Right lobe of liver (tissue), 6 donors: ENCODE measurements at regions not wholly inside any gene's neighbourhood (a gene's known extent, or its start where the extent isn't known, plus 50 kb on each side); places are given as distances from the start of the nearest gene placed in this dataset.

ENCODE experiments used
- ATAC-seq, 4 donors: fragments of 200-7000 bp; cut with Tn5 transposase; one replicate each; pipeline ENCODE4 v1.9.1; 2020; ENCODE audit warnings: mild to moderate bottlenecking in 4 of 4, moderate library complexity in 4 of 4
- DNase-seq, 3 donors: peaks; one replicate each; pipeline ENCODE4 v3.0.0-alpha.2; 2020
- H3K27ac ChIP-seq, 3 donors: fragments of 200-600 bp; one replicate each; pipeline ENCODE4 v1.8.0; 2022
- H3K27me3 ChIP-seq, 2 donors: fragments of 200-600 bp; one replicate each; pipeline ENCODE4 v1.8.0; 2022
- H3K36me3 ChIP-seq, 4 donors: fragments of 200-600 bp; sonication (generic) in 1 of 4; one replicate each; pipeline versions ENCODE4 v1.5.1 to v1.8.0; 2017 to 2022; ENCODE audit warnings: control low read depth in 1 of 4
- H3K4me1 ChIP-seq, 4 donors: fragments of 200-600 bp; sonication (generic) in 1 of 4; one replicate each; pipeline versions ENCODE4 v1.5.1 to v1.8.0; 2017 to 2022; ENCODE audit warnings: control low read depth in 1 of 4
- H3K4me3 ChIP-seq, 3 donors: fragments of 200-600 bp; one replicate each; pipeline ENCODE4 v1.8.0; 2022
- H3K9me3 ChIP-seq, 4 donors: fragments of 200-600 bp; sonication (generic) in 1 of 4; one replicate each; pipeline versions ENCODE4 v1.5.1 to v1.8.0; 2017 to 2022; ENCODE audit warnings: control low read depth in 1 of 4
- POLR2A ChIP-seq: fragments of 450-650 bp; IDR thresholded peaks from one replicate; pipeline ENCODE4 v1.6.1; 2017; ENCODE audit warnings: antibody characterized with exemption, mild to moderate bottlenecking
- WGBS: methylation state at CpG from one replicate; pipeline ENCODE4 v1.1.6; 2018; ENCODE audit warnings: low coverage, low lambda C conversion rate; ENCODE audit not compliant: insufficient coverage; ENCODE audit errors: missing lambda C conversion rate; 5-methylcytosine and 5-hydroxymethylcytosine counted together
- intact Hi-C, 2 donors: fragments of 100-400 bp; cut with DNase I; formaldehyde crosslinking; loops; one replicate each; pipeline versions ENCODE4 v1.11.2 to v1.14.1; 2022
- TF ChIP-seq, protein P1 (sequence below), 4 donors: fragments of 200-600 bp in 3 of 4; fragments of 450-650 bp in 1 of 4; IDR thresholded peaks; one replicate each; pipeline versions ENCODE4 v1.5.1 to v1.8.0; 2016 to 2022; ENCODE audit warnings: antibody characterized with exemption in 4 of 4, mild to moderate bottlenecking in 2 of 4
- donor health status: DM: no; HTN: yes; CAD: no.
- donor health status: DM: no; HTN: no; CAD: no.
- donor health status: DM: no; HTN: no; CAD: no.
- donor health status: DM: no; HTN: yes; CAD: no.
- donor health status: DM: no; HTN: yes; CAD: no.

DNA sequence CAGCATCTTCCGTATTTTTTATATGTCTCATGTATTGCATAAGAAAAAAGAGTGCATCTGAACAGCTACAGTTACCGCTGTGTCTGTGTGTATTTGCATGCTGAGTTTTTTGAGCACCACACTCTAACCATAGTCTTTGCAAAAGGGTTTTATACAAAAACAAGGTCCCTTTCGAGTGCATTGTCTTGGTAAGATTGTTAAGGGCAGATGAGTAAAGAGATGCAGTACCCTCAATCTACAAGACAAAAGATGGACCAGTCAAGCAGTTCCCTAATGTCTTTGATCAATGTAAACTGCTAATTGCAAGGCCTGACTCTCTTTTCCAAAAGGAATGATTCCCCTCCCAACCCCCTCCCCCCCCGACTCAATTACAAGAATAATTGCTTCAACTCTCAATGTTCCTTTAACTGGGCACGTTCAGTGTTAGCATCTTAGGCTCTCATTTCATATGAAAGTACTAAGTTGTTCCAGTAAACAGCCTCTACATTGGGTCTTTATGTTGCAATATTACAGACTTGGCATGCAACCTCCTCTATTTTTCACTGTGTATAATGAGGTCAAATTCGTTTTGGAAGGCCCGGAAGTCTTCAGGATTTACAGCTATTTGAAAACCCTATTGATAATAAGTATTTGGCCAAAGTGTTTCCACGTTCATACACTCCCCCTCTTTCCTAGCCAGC is 471.4 kb upstream of the RBFOX1 start:
- 24% methylated on average over 8 of the region's 8 CpGs for WGBS
- ATAC-seq, result no peak
- no peaks in the 10 kb centered on the region for H3K4me1 ChIP-seq
- no peaks in the 10 kb centered on the region for H3K9me3 ChIP-seq
- no peak for DNase-seq
- intact Hi-C loops, result no loop called here
- H3K27me3 ChIP-seq, result no peaks in the 10 kb centered on the region
- TF ChIP-seq, protein P1, sequence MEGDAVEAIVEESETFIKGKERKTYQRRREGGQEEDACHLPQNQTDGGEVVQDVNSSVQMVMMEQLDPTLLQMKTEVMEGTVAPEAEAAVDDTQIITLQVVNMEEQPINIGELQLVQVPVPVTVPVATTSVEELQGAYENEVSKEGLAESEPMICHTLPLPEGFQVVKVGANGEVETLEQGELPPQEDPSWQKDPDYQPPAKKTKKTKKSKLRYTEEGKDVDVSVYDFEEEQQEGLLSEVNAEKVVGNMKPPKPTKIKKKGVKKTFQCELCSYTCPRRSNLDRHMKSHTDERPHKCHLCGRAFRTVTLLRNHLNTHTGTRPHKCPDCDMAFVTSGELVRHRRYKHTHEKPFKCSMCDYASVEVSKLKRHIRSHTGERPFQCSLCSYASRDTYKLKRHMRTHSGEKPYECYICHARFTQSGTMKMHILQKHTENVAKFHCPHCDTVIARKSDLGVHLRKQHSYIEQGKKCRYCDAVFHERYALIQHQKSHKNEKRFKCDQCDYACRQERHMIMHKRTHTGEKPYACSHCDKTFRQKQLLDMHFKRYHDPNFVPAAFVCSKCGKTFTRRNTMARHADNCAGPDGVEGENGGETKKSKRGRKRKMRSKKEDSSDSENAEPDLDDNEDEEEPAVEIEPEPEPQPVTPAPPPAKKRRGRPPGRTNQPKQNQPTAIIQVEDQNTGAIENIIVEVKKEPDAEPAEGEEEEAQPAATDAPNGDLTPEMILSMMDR (IDR thresholded peaks at IDR 0.05), result no peak
- no peak for TF ChIP-seq POLR2A
- H3K4me3 ChIP-seq, result no peak overlapping the region
- H3K27ac ChIP-seq, result no peak overlapping the region
- no peaks in the 10 kb centered on the region for H3K36me3 ChIP-seq

DNA sequence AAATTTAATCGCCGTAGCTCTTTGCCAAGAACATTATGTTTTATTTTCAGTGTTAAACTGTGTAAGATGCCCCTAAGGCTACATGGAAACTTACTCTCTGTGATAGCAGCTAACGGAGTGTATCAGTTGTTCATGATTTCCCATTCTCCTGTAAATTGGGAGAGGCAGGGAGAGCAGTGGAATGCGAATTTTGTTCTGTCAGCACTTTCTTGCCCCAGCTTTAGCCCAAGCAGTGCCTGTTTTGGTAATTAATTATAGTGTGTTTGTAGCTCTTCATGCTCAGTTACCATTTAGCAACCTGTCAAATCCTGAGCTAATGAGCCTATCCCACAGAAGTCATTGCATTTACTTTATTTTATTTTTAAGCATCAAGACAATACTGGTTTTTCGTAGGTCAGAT is 475.1 kb upstream of the RBFOX1 start:
- ATAC-seq (no peak), DNase-seq (no peak)
- Histone ChIP-seq H3K9me3 (no peaks in the 10 kb centered on the region), H3K4me3 (no peak overlapping the region), H3K36me3 (no peaks in the 10 kb centered on the region), H3K4me1 (no peaks in the 10 kb centered on the region), H3K27me3 (no peaks in the 10 kb centered on the region), H3K27ac (no peak overlapping the region)
- TF ChIP-seq, protein P1 (IDR thresholded peaks at IDR 0.05), result no peak
- TF ChIP-seq POLR2A, result no peak
- intact Hi-C loops, result no loop called here
- WGBS, result 42% methylated on average over 5 of the region's 5 CpGs

DNA sequence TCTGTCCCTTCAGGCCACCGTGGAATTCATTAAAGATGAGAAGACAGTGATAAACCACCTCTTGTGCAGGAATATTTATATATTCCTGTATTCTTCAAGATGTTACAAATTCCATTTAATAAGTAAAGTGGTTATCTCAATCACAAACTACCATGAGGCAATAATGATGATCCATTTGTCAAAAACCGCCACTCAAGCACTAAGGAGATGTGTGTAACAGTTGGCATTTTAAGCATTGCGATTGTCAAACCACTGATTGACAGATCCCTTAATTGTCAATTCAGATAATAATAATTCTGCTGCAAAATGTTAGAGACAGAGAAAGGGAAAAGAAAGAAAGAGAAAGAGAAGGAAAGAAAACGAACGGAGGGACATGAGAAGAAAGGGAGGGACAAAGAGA is 476.1 kb upstream of the RBFOX1 start:
- intact Hi-C loops, result no loop called here
- WGBS, result 48% methylated on average over 5 of the region's 5 CpGs
- no peak for ATAC-seq

DNA sequence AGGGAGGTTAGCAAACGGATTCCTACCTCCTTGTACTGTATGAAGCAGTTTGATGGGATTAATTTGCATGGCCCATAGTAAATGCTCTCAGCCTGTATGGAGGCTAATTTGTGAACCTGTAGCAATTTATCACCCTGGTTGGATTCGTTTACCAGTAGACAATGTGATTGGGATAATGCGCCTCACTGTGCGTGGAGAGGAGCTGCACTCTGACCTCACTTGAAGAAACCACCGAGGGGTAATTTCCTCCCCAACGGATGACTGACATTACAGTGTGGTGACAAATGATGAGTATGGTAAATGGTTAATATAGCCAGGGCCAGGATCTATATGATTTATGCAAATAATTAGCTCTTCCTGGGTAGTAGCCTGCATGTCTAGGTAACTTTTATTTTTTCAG is 479.1 kb upstream of the RBFOX1 start:
- ATAC-seq (no peak), DNase-seq (no peak)
- Histone ChIP-seq H3K9me3 (no peaks in the 10 kb centered on the region), H3K4me3 (no peak overlapping the region), H3K36me3 (no peaks in the 10 kb centered on the region), H3K4me1 (no peaks in the 10 kb centered on the region), H3K27me3 (no peaks in the 10 kb centered on the region), H3K27ac (no peak overlapping the region)
- TF ChIP-seq, protein P1 (IDR thresholded peaks at IDR 0.05), result no peak
- TF ChIP-seq POLR2A, result no peak
- 51% methylated on average over 6 of the region's 6 CpGs for WGBS
- intact Hi-C loops, result no loop called here

More for the DNA sequence above, 476.1 kb upstream of the RBFOX1 start:
- Histone ChIP-seq H3K27me3 (no peaks in the 10 kb centered on the region), H3K36me3 (no peaks in the 10 kb centered on the region), H3K4me3 (no peak overlapping the region), H3K4me1 (no peaks in the 10 kb centered on the region), H3K9me3 (no peaks in the 10 kb centered on the region), H3K27ac (no peak overlapping the region)
- no peak for TF ChIP-seq POLR2A
- TF ChIP-seq, protein P1 (IDR thresholded peaks at IDR 0.05), result no peak
- DNase-seq, result no peak
